NCI-H460 (cell line): ENCODE measurements at regions not wholly inside any gene's neighbourhood (a gene's known extent, or its start where the extent isn't known, plus 50 kb on each side); places are given as distances from the start of the nearest gene placed in this dataset.
"Not testable (repeated sequence)": the region's sequence is repeated elsewhere in the genome, so short reads cannot be mapped to it uniquely, and the experiment has no call there.

ENCODE experiments used
- DNase-seq: peaks from one replicate; pipeline ENCODE4 v3.0.0-alpha.2; 2016; ENCODE audit warnings: low read depth; ENCODE audit errors: extremely low read depth

GRCh38 chr1:242662886-242663285 is 138.4 kb upstream of the PLD5 start:
- no peak for DNase-seq

GRCh38 chr1:242653772-242654171 is 129.3 kb upstream of the PLD5 start:
- not testable (repeated sequence) for DNase-seq

- DNase-seq, result no peak
These were observed 127.3 kb upstream of the PLD5 start for GRCh38 chr1:242651817-242652216.

- no peak for DNase-seq
These were observed 117.0 kb upstream of the PLD5 start for GRCh38 chr1:242641461-242641860.

- DNase-seq, result no peak
These were observed 114.6 kb upstream of the PLD5 start for GRCh38 chr1:242639104-242639503.

GRCh38 chr1:242634732-242635131 is 110.2 kb upstream of the PLD5 start:
- no peak for DNase-seq

- DNase-seq, result no peak
These were observed 104.9 kb upstream of the PLD5 start for GRCh38 chr1:242629396-242629795.

GRCh38 chr1:242623756-242624155 is 99.3 kb upstream of the PLD5 start:
- DNase-seq, result no peak

- no peak for DNase-seq
These were observed 98.6 kb upstream of the PLD5 start for GRCh38 chr1:242623119-242623518.

- no peak for DNase-seq
These were observed 88.8 kb upstream of the PLD5 start for GRCh38 chr1:242613266-242613815.

- DNase-seq, result no peak
These were observed 85.7 kb upstream of the PLD5 start for GRCh38 chr1:242610209-242610608.

GRCh38 chr1:242605521-242605920 is 81.0 kb upstream of the PLD5 start:
- DNase-seq, result no peak

- no peak for DNase-seq
These were observed 77.5 kb upstream of the PLD5 start for GRCh38 chr1:242602001-242602400.

GRCh38 chr1:242593756-242594155 is 69.3 kb upstream of the PLD5 start:
- DNase-seq, result not testable (repeated sequence)

GRCh38 chr1:242586360-242586680 is 61.8 kb upstream of the PLD5 start:
- DNase-seq, result no peak

- no peak for DNase-seq
These were observed 61.3 kb upstream of the PLD5 start for GRCh38 chr1:242585616-242586359.

GRCh38 chr1:242582669-242583068 is 58.2 kb upstream of the PLD5 start:
- DNase-seq, result no peak

- DNase-seq, result no peak
These were observed 55.2 kb upstream of the PLD5 start for GRCh38 chr1:242579528-242580235.
